SJCRH30 (cell line): ENCODE measurements at regions not wholly inside any gene's neighbourhood (a gene's known extent, or its start where the extent isn't known, plus 50 kb on each side); places are given as distances from the start of the nearest gene placed in this dataset.
"Not testable (repeated sequence)": the region's sequence is repeated elsewhere in the genome, so short reads cannot be mapped to it uniquely, and the experiment has no call there.

ENCODE experiments used
- DNase-seq, 2 experiments: peaks; one replicate each; pipeline ENCODE4 v3.0.0-alpha.2; 2015 to 2020
- H3K27ac ChIP-seq: fragments of 250-450 bp; sonication (Bioruptor Pico); 2 replicates; pipeline ENCODE4 v1.5.1; 2020; ENCODE audit warnings: mild to moderate bottlenecking, moderate library complexity
- H3K27me3 ChIP-seq: fragments of 250-450 bp; sonication (Bioruptor Pico); 2 replicates; pipeline ENCODE4 v1.5.1; 2020; ENCODE audit warnings: mild to moderate bottlenecking, moderate library complexity
- H3K36me3 ChIP-seq: fragments of 250-450 bp; sonication (Bioruptor Pico); 2 replicates; pipeline ENCODE4 v1.5.1; 2020; ENCODE audit warnings: mild to moderate bottlenecking, moderate library complexity
- H3K4me1 ChIP-seq: fragments of 250-450 bp; sonication (Bioruptor Pico); 2 replicates; pipeline ENCODE4 v1.5.1; 2020; ENCODE audit warnings: mild to moderate bottlenecking, moderate library complexity
- H3K4me3 ChIP-seq: fragments of 250-450 bp; sonication (Bioruptor Pico); 2 replicates; pipeline ENCODE4 v1.5.1; 2020; ENCODE audit warnings: mild to moderate bottlenecking, moderate library complexity
- H3K9me3 ChIP-seq: fragments of 250-450 bp; sonication (Bioruptor Pico); replicated peaks from 2 replicates; pipeline ENCODE4 v1.5.1; 2020; ENCODE audit warnings: mild to moderate bottlenecking, moderate library complexity

GRCh38 chr1:115524236-115524635 is 117.5 kb upstream of the VANGL1 start:
- H3K9me3 ChIP-seq: no peaks in the 10 kb centered on the region
- DNase-seq: no peak
- no peaks in the 10 kb centered on the region for H3K4me1 ChIP-seq
- no peak overlapping the region for H3K27ac ChIP-seq
- H3K4me3 ChIP-seq: no peak overlapping the region
- no peaks in the 10 kb centered on the region for H3K27me3 ChIP-seq
- no peaks in the 10 kb centered on the region for H3K36me3 ChIP-seq

DNA sequence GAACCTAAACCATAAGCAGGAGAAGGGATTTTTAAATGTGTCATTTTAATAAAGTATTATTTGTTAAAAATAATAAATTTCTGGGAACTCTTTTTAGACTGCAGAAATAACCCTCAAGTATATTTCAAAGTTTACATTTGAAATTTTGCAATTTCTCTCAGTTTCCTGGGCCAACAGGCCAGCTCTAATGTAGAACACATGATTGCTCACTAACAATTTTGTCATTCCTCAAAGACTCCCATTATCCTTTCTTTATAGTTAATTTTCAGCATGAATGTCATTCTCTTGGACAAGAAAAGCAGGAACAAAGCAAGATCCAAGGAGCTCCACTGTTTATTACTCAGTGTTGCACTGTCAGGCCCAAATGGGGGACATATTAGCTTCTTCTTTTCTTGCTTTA is 119.4 kb upstream of the VANGL1 start:
- no peak for DNase-seq
- no peak overlapping the region for H3K27ac ChIP-seq
- no peak overlapping the region for H3K4me3 ChIP-seq
- no peaks in the 10 kb centered on the region for H3K9me3 ChIP-seq
- no peaks in the 10 kb centered on the region for H3K36me3 ChIP-seq
- H3K4me1 ChIP-seq: no peaks in the 10 kb centered on the region
- no peaks in the 10 kb centered on the region for H3K27me3 ChIP-seq

DNA sequence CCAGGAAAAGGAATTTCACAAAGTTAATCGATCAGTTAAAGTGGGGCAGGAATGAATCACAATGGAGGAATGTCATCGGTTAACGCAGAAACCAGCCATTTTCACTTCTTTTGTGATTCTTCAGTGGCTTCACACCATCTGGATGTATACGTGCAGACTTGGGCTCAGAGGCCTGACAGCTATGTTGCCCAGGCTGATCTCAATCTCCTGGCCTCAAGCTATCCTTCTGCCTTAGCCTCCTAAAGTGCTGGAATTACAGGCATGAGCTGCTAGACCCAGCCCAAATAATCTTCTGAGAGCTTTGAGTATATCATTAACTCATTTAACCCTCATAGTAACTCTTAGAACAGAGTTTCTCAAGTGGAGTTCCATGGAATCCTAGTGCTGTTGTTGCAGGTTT is 126.5 kb upstream of the VANGL1 start:
- Histone ChIP-seq H3K27me3 (no peaks in the 10 kb centered on the region), H3K27ac (no peak overlapping the region), H3K4me3 (no peak overlapping the region), H3K9me3 (no peaks in the 10 kb centered on the region), H3K4me1 (no peaks in the 10 kb centered on the region), H3K36me3 (no peaks in the 10 kb centered on the region)
- no peak for DNase-seq

- not testable (repeated sequence) for H3K27me3 ChIP-seq, H3K4me3 ChIP-seq, H3K27ac ChIP-seq, H3K9me3 ChIP-seq, DNase-seq, H3K36me3 ChIP-seq, H3K4me1 ChIP-seq
Observed at GRCh38 chr1:115510226-115510625, 131.5 kb upstream of the VANGL1 start.

DNA sequence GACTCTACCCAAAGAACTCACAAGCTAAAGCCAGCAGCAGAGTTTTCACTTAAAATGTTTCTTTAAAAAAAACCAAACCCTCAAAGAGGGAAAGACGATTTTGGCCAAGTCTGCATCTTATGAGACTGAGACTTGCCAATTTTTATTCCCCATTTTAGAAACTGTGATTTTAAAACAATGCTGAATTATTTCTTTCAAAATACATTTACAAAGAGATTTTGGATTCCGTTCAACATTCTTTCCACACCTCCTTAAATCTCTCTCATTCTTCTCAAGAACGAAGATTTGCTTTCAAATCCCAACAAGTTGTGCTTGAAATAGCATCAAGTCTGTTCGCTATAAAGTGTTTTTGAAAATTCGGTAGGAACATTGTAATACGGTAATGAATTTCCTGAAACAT is 133.9 kb upstream of the VANGL1 start:
- no peaks in the 10 kb centered on the region; the same call in 1 of the 2 replicates for H3K27me3 ChIP-seq
- H3K9me3 ChIP-seq: no peaks in the 10 kb centered on the region
- no peaks in the 10 kb centered on the region for H3K4me1 ChIP-seq
- DNase-seq: no peak
- H3K27ac ChIP-seq: no peak overlapping the region
- H3K36me3 ChIP-seq: no peaks in the 10 kb centered on the region
- H3K4me3 ChIP-seq: no peak overlapping the region

GRCh38 chr1:115506924-115507589 is 134.7 kb upstream of the VANGL1 start:
- no peaks in the 10 kb centered on the region; the same call in 1 of the 2 replicates for H3K27me3 ChIP-seq
- DNase-seq: peak; percentile 15 to 48
- no peak overlapping the region for H3K4me3 ChIP-seq
- no peaks in the 10 kb centered on the region for H3K4me1 ChIP-seq
- H3K9me3 ChIP-seq: no peaks in the 10 kb centered on the region
- no peak overlapping the region for H3K27ac ChIP-seq
- H3K36me3 ChIP-seq: no peaks in the 10 kb centered on the region

- DNase-seq: no peak
- Histone ChIP-seq H3K9me3 (no peaks in the 10 kb centered on the region), H3K36me3 (no peaks in the 10 kb centered on the region), H3K27me3 (no peaks in the 10 kb centered on the region; the same call in 1 of the 2 replicates), H3K4me1 (no peaks in the 10 kb centered on the region), H3K4me3 (no peak overlapping the region), H3K27ac (no peak overlapping the region)
Observed at GRCh38 chr1:115506518-115506917, 135.3 kb upstream of the VANGL1 start.

- Histone ChIP-seq H3K4me3 (no peak overlapping the region), H3K36me3 (no peaks in the 10 kb centered on the region), H3K4me1 (no peaks in the 10 kb centered on the region), H3K9me3 (no peaks in the 10 kb centered on the region), H3K27me3 (no peaks in the 10 kb centered on the region; the same call in 1 of the 2 replicates), H3K27ac (no peak overlapping the region)
- DNase-seq: no peak
Observed at GRCh38 chr1:115505148-115505571, 136.6 kb upstream of the VANGL1 start.

DNA sequence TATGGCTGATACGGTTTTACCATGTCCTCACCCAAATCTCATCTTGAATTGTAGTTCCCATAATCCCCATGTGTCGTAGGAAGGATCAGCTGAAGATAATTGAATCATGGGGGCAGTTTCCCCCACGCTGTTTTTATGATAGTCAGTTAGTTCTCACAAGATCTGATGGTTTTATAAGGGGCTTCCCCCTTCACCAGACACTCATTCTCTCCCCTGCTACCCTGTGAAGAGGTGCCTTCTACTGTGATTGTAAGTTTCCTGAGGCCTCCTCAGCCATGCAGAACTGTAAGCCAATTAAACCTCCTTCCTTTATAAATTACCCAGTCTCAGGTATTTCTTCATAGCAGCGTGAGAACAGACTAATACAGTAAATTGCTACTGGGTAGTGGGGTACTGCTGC is 139.6 kb upstream of the VANGL1 start:
- not testable (repeated sequence) for H3K36me3 ChIP-seq, H3K4me1 ChIP-seq, H3K27me3 ChIP-seq, DNase-seq, H3K27ac ChIP-seq, H3K4me3 ChIP-seq, H3K9me3 ChIP-seq

DNA sequence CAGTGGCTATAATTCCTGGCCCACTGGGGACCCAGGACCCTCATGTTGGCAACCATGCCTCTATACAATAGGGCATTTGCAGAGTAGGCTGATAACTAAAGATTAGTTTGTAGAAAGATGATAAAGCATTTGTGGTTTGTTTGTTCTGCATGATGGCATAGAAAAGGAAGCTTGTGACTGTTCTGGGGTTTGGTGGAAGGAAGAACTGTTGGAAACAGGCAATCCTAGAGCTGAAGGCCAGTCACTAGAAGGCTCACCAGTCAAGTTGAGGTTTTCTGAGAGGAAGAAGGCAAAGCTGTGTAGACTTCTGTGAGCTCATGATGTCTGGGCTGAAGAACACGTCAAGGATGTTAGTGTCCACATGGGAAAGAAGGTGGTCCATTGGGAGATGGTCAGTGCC is 140.3 kb upstream of the VANGL1 start:
- Histone ChIP-seq H3K4me1 (peaks cover 12% of the 10 kb centered on the region), H3K4me3 (no peak overlapping the region), H3K27ac (no peak overlapping the region), H3K9me3 (no peaks in the 10 kb centered on the region), H3K27me3 (no peaks in the 10 kb centered on the region; the same call in 1 of the 2 replicates), H3K36me3 (no peaks in the 10 kb centered on the region)
- no peak for DNase-seq

GRCh38 chr1:115499253-115499652 is 142.5 kb upstream of the VANGL1 start:
- DNase-seq: no peak
- H3K27me3 ChIP-seq: no peaks in the 10 kb centered on the region
- no peak overlapping the region for H3K27ac ChIP-seq
- H3K9me3 ChIP-seq: no peaks in the 10 kb centered on the region
- peaks cover 20% of the 10 kb centered on the region for H3K4me1 ChIP-seq
- H3K4me3 ChIP-seq: no peak overlapping the region
- no peaks in the 10 kb centered on the region for H3K36me3 ChIP-seq

DNA sequence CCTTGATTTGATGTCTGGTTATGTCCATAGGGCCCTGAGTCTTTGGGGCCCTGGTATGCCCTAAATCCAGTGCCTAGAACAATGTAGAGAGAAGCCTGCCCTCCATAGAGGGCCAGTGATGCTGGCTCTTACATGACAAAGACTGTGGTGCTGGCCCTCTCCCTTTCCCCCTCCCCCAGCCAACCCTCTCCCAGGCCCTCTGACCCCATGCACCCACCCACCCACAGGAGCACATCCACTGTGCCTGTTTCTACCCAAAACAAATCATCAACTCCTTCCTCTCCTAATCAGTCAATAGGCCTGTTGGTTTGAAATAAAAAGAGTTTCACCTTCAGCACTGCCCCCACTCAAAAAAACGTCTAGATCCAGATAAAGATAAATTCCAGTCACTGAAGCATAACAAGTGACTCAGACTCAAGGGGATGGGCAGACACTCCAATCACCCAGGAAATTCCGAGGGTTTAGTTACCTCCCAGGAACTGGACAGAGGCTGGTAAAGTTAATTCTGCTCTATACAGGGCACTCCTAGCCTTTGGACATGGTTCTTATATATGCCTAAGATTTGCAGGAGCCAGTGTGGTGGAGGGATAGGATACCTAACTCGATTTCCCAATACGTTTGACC is 144.8 kb upstream of the VANGL1 start:
- Histone ChIP-seq H3K4me1 (peaks cover 20% of the 10 kb centered on the region), H3K4me3 (no peak overlapping the region), H3K9me3 (no peaks in the 10 kb centered on the region), H3K27me3 (no peaks in the 10 kb centered on the region), H3K36me3 (no peaks in the 10 kb centered on the region), H3K27ac (peak overlapping the region; percentile 42; the same call in 1 of the 2 replicates)
- peak; percentile 19 to 22 for DNase-seq

DNA sequence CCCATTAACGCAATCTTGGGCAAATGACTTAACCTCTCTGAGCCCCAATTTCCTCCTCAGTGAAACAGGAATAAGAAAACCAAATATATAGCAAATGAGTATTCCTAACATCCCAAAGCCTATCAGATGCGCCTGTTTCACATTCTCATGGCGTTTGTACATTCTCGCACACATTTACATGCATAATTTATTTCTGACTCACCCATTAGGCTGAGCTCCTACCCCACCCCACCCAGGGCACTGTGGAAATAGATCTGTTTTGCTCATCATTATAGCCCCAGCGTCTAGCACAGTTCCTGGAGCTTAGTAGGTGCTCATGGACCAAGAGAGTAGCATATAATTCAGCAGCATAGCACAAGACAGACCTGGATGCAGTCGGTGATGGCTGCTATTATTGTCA is 146.1 kb upstream of the VANGL1 start:
- Histone ChIP-seq H3K4me1 (peaks cover 20% of the 10 kb centered on the region), H3K9me3 (no peaks in the 10 kb centered on the region), H3K4me3 (no peak overlapping the region), H3K27ac (no peak overlapping the region), H3K36me3 (no peaks in the 10 kb centered on the region), H3K27me3 (no peaks in the 10 kb centered on the region)
- DNase-seq: no peak

GRCh38 chr1:115495111-115495510 is 146.7 kb upstream of the VANGL1 start:
- DNase-seq: no peak
- no peaks in the 10 kb centered on the region for H3K9me3 ChIP-seq
- no peak overlapping the region for H3K27ac ChIP-seq
- no peaks in the 10 kb centered on the region for H3K27me3 ChIP-seq
- H3K36me3 ChIP-seq: no peaks in the 10 kb centered on the region
- peaks cover 20% of the 10 kb centered on the region for H3K4me1 ChIP-seq
- no peak overlapping the region for H3K4me3 ChIP-seq

GRCh38 chr1:115493834-115494233 is 147.9 kb upstream of the VANGL1 start:
- Histone ChIP-seq H3K4me3 (no peak overlapping the region), H3K27ac (no peak overlapping the region), H3K36me3 (no peaks in the 10 kb centered on the region), H3K27me3 (no peaks in the 10 kb centered on the region), H3K4me1 (peaks cover 20% of the 10 kb centered on the region), H3K9me3 (no peaks in the 10 kb centered on the region)
- DNase-seq: no peak

DNA sequence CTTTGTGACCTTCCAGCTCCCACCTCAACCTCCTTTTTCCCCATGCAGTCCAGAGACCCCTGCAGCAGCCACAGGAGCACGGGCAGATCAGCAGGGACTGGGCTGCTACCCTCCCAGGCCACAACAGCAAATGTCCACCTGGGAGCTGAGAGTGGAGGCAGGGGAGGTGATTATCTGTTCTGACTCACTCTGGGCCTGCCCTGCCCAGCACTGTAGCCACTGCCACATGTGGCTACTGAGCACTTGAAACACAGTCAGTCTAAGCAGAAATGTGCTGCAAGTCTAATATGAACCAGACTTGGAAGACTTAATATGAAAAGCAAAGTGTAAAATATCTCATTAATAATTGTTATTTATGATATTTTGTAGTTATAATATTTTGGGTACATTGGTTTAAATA is 148.9 kb upstream of the VANGL1 start:
- no peak for DNase-seq
- Histone ChIP-seq H3K36me3 (no peaks in the 10 kb centered on the region), H3K4me3 (no peak overlapping the region), H3K27me3 (no peaks in the 10 kb centered on the region), H3K4me1 (peaks cover 20% of the 10 kb centered on the region), H3K9me3 (no peaks in the 10 kb centered on the region), H3K27ac (no peak overlapping the region)
